ENCODE measurements at regions not wholly inside any gene's neighbourhood (a gene's known extent, or its start where the extent isn't known, plus 50 kb on each side); places are given as distances from the start of the nearest gene placed in this dataset.

DNA sequence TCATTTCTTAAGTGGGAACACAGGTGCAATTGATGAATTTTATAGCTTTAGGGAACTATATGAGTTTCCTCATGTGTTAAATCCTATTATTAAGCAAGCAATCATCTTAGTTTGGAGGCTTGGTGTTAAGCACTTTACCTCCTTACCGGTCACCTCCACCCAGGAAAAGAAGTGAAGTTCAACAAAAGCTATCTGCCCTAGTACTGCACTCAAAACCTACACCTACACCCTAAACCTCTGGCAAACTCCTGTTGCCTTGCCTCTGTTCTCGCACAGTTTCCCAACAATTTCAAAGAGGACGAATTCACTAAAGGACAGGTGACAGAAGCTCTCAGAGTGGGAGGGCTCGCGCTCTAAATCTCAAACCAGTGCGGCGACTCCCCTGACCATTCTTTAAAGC, 85.7 kb upstream of the TENT5D start:
- ChIA-PET CTCF (no interaction called here), POLR2A (no interaction called here)
- H3K9me3 ChIP-seq (ENCODE audit: control extremely low read depth in 1 of 5, control insufficient read depth in 4 of 5, insufficient read depth in 2 of 5, low read depth in 1 of 5, low read length in 4 of 5): no peaks in the 10 kb centered on the region
- peak in 1 of 3 donors; percentile 3 for DNase-seq
- H3K36me3 ChIP-seq (ENCODE audit: control insufficient read depth in 4 of 4, insufficient read depth in 4 of 4, low read length in 3 of 4): no peaks in the 10 kb centered on the region
- no peaks in the 10 kb centered on the region for H3K27me3 ChIP-seq (replicated peaks in 2 of 5; ENCODE audit: control insufficient read depth in 4 of 5, insufficient read depth in 5 of 5, low read length in 4 of 5)
- H3K4me1 ChIP-seq (ENCODE audit: control extremely low read depth in 1 of 4, control insufficient read depth in 4 of 4, insufficient read depth in 4 of 4, low read length in 3 of 4): peaks cover 0 to 2% (median 0%) of the 10 kb centered on the region in 4 experiments
- no peak overlapping the region for H3K27ac ChIP-seq (ENCODE audit: insufficient read depth in 1 of 2, low read depth in 1 of 2, low read length in 2 of 2, poor library complexity in 1 of 2, severe bottlenecking in 2 of 2)
- 28% methylated on average over 4 of the region's 7 CpGs for WGBS (ENCODE audit: insufficient coverage)
- H3K4me3 ChIP-seq (ENCODE audit: control insufficient read depth in 1 of 7, extremely low read depth in 1 of 7, insufficient read depth in 4 of 7, low read depth in 2 of 7, low read length in 6 of 7): peak overlapping the region in 5 of 7 experiments; percentile 51 to 83 (median 65)

DNA sequence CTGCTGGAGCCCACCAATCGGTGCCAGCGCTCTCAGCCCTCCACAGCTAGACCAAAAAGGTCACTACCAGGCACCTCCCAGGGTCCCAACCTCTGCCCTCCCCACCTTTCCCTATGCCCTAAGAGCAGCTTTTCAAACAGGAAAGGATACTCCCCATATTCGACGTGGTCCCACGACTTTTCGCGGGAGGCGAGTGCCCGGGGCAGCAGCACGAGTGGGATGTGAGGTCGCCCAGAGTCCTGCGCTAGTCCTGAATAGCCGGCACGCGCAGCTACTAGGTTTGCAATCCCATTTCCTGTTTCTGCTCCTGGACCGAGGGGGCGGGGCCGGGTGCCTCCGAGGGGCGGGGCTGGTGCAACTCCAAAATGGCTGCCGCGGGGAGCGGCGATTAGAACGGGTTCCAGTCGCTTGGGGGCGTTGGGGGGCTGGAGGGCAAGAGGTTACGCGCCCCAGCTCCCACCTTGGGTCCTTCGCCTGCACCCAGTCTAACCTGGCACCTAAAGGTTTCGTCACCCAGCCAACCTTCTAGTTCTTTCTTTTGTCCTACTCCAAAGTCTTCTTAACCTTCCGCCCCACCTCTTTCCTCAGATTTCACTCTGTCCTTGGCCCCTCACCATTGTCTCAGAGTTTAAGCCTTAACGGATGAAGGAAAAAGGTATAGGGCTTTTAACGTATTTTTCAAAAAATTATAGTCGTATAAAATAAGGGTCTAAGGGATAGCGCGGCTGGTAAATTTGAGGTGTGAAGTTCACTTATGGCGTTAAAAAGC, 85.0 kb upstream of the TENT5D start:
- Histone ChIP-seq H3K27ac (ENCODE audit: insufficient read depth in 1 of 2, low read depth in 1 of 2, low read length in 2 of 2, poor library complexity in 1 of 2, severe bottlenecking in 2 of 2) (no peak overlapping the region), H3K4me1 (ENCODE audit: control extremely low read depth in 1 of 4, control insufficient read depth in 4 of 4, insufficient read depth in 4 of 4, low read length in 3 of 4) (peaks cover 0 to 2% (median 0%) of the 10 kb centered on the region in 4 experiments), H3K27me3 (replicated peaks in 2 of 5; ENCODE audit: control insufficient read depth in 4 of 5, insufficient read depth in 5 of 5, low read length in 4 of 5) (no peaks in the 10 kb centered on the region), H3K9me3 (ENCODE audit: control extremely low read depth in 1 of 5, control insufficient read depth in 4 of 5, insufficient read depth in 2 of 5, low read depth in 1 of 5, low read length in 4 of 5) (no peaks in the 10 kb centered on the region), H3K36me3 (ENCODE audit: control insufficient read depth in 4 of 4, insufficient read depth in 4 of 4, low read length in 3 of 4) (no peaks in the 10 kb centered on the region), H3K4me3 (ENCODE audit: control insufficient read depth in 1 of 7, extremely low read depth in 1 of 7, insufficient read depth in 4 of 7, low read depth in 2 of 7, low read length in 6 of 7) (peak overlapping the region; percentile 8 to 83 (median 63))
- WGBS (ENCODE audit: insufficient coverage): 49% methylated on average over 27 of the region's 38 CpGs
- peak; percentile 37 to 46 (median 43) for DNase-seq
- ChIA-PET CTCF (no interaction called here), POLR2A (no interaction called here)

DNA sequence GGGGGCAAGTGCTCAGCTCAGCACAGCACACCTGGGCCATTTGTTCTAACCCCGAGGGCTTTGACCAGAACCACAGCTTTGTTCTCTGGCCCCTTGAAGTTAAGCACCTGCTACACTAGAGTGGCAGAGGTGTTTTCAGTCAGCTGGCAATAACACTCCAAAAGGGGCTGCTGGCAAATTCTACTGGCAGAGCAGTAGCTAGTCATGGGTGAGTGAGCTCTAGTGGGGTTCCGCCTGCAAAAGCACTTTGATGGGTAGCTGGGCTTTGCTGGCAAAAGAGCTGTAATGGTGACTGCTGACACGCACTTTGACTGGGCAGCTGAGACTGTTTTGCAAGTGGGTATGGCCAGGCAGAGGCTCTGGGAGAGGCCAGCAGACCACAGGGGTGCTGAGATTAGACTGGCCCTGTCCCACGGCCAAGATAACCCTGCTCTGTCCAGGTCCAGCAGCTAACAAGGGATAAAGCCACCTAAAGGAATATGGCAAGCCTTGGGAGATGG, 65.2 kb upstream of the TENT5D start:
- Histone ChIP-seq H3K9me3 (ENCODE audit: control extremely low read depth in 1 of 5, control insufficient read depth in 4 of 5, insufficient read depth in 2 of 5, low read depth in 1 of 5, low read length in 4 of 5) (no peaks in the 10 kb centered on the region), H3K4me3 (ENCODE audit: control insufficient read depth in 1 of 7, extremely low read depth in 1 of 7, insufficient read depth in 4 of 7, low read depth in 2 of 7, low read length in 6 of 7) (no peak overlapping the region), H3K4me1 (ENCODE audit: control extremely low read depth in 1 of 4, control insufficient read depth in 4 of 4, insufficient read depth in 4 of 4, low read length in 3 of 4) (no peaks in the 10 kb centered on the region), H3K36me3 (ENCODE audit: control insufficient read depth in 4 of 4, insufficient read depth in 4 of 4, low read length in 3 of 4) (no peaks in the 10 kb centered on the region), H3K27me3 (replicated peaks in 2 of 5; ENCODE audit: control insufficient read depth in 4 of 5, insufficient read depth in 5 of 5, low read length in 4 of 5) (no peaks in the 10 kb centered on the region), H3K27ac (ENCODE audit: insufficient read depth in 1 of 2, low read depth in 1 of 2, low read length in 2 of 2, poor library complexity in 1 of 2, severe bottlenecking in 2 of 2) (no peak overlapping the region)
- DNase-seq: no peak
- ChIA-PET POLR2A (no interaction called here), CTCF (no interaction called here)
- 84% methylated on average over 4 of the region's 4 CpGs for WGBS (ENCODE audit: insufficient coverage)

Data from common myeloid progenitor, CD34-positive (primary cell).